Spinal cord (tissue), 9 donors: ENCODE measurements at regions not wholly inside any gene's neighbourhood (a gene's known extent, or its start where the extent isn't known, plus 50 kb on each side); places are given as distances from the start of the nearest gene placed in this dataset.

Experiments used
- DNase-seq, 6 donors: peaks; one replicate each; pipeline versions ENCODE4 v3.0.0 to v3.0.0-alpha.2; 2013 to 2015; ENCODE audit warnings: low spot score in 6 of 6, low read depth in 4 of 6
- H3K27ac ChIP-seq: one replicate; pipeline ENCODE4 v1.5.1; 2013; ENCODE audit warnings: low read depth, low read length, control low read depth
- H3K27me3 ChIP-seq: one replicate; pipeline ENCODE4 v1.6.1; 2013; ENCODE audit warnings: low read length; ENCODE audit not compliant: control insufficient read depth, insufficient read depth
- H3K36me3 ChIP-seq: one replicate; pipeline ENCODE4 v1.6.1; 2013; ENCODE audit warnings: low read length; ENCODE audit not compliant: control insufficient read depth, insufficient read depth
- H3K4me1 ChIP-seq: one replicate; pipeline ENCODE4 v1.6.1; 2013; ENCODE audit warnings: low read length; ENCODE audit not compliant: control insufficient read depth, insufficient read depth
- H3K4me3 ChIP-seq: one replicate; pipeline ENCODE4 v1.5.1; 2013; ENCODE audit warnings: low read depth, low read length, control low read depth
- H3K9me3 ChIP-seq: one replicate; pipeline ENCODE4 v1.6.1; 2013; ENCODE audit warnings: low read length; ENCODE audit not compliant: control insufficient read depth, insufficient read depth
- WGBS: methylation state at CpG from one replicate; pipeline ENCODE4 v1.1.5; 2013; ENCODE audit warnings: missing lambda C conversion rate; ENCODE audit not compliant: insufficient coverage; 5-methylcytosine and 5-hydroxymethylcytosine counted together
- donor health status: healthy.

DNA sequence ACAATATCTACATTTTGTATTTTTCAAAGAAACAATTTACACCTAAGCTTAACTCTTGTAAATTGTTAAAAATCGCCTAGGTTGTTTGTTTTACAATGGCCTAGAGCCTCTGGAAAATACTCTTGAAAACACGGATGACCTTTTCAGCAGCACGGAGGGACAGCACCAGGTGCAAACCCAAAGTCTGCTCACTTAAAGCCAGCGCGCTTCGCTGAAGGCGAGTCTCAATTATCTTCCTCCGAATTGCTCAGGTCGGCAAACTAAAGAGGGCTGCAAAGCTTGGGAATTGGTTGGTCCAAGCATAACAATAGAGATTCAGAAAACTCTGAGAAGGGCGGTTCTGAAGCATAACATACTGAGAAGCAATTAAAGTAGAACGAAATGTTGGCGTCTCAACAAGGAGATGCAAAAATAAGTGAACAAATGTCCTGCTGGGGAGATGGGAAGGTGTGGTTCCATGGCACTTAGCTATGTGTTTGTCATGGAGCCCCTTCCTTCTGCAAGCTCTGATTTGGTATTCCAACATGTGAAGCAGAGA is 139.9 kb upstream of the PITRM1 start:
- no peak overlapping the region for H3K27ac ChIP-seq
- 54% methylated on average over 12 of the region's 12 CpGs for WGBS

GRCh38 chr10:3310016-3310784 is 137.6 kb upstream of the PITRM1 start:
- Histone ChIP-seq H3K27ac (no peak overlapping the region), H3K4me3 (no peak overlapping the region), H3K4me1 (no peaks in the 10 kb centered on the region), H3K27me3 (no peaks in the 10 kb centered on the region), H3K36me3 (no peaks in the 10 kb centered on the region), H3K9me3 (no peaks in the 10 kb centered on the region)
- peak in 2 of 6 donors; percentile 44 to 58 for DNase-seq
- no CpG with 5 or more reads among the region's 8 CpGs for WGBS

More for the DNA sequence above, 139.9 kb upstream of the PITRM1 start:
- no peak overlapping the region for H3K4me3 ChIP-seq
- H3K27me3 ChIP-seq: no peaks in the 10 kb centered on the region
- H3K4me1 ChIP-seq: no peaks in the 10 kb centered on the region
- no peaks in the 10 kb centered on the region for H3K9me3 ChIP-seq
- no peak for DNase-seq
- no peaks in the 10 kb centered on the region for H3K36me3 ChIP-seq

DNA sequence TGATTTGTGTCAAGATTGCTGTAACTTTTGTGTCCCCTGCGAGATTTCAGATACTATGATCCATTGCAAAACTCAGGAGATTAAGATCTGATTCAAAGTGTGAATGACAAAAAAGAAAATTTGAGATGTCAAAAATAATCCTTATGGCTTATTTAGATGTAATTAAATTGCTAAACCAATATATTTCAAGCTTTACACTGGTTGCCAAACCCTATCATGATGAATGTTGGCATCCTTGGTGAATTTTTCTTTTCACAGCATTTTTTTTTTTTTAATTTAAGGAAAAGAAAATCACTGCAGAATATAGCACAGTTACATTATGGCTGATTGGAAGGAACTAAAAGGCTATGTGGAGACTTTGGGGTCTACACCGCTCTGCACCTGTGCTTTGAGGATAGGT is 133.5 kb upstream of the PITRM1 start:
- peak in 1 of 6 donors; percentile 57 for DNase-seq
- WGBS: no CpG with 5 or more reads among the region's 2 CpGs

DNA sequence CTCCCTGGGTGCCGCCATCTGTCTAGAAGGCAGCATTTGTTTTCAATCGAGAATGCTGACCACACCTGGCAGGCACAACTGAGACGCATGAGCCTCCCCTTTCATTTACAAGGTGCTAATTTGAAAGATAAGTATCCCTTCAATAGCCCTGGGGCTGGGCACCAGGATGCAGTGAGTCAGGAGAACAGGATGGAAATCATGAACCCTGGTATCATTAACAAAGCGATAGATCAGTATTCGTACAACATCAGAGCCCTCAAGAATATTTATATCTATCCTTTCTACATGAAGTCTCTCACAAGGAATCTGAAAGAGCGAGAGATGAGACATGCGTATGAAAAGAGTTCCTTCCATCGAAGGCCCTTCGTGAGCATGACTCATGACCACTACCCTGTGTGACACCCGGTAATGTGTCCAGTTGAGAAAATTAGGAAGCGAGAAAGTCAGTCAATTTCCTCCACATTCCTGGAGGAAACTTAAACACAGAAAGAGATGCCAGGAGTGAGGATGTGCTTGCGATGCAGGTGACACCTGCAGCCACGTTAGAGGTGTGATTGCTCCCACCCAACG is 123.1 kb upstream of the PITRM1 start:
- H3K27ac ChIP-seq: no peak overlapping the region
- no peak for DNase-seq
- WGBS: 92% methylated on average over 9 of the region's 14 CpGs

More for the DNA sequence above, 133.5 kb upstream of the PITRM1 start:
- Histone ChIP-seq H3K27ac (no peak overlapping the region), H3K27me3 (no peaks in the 10 kb centered on the region), H3K9me3 (no peaks in the 10 kb centered on the region), H3K4me1 (no peaks in the 10 kb centered on the region), H3K36me3 (no peaks in the 10 kb centered on the region), H3K4me3 (no peak overlapping the region)

DNA sequence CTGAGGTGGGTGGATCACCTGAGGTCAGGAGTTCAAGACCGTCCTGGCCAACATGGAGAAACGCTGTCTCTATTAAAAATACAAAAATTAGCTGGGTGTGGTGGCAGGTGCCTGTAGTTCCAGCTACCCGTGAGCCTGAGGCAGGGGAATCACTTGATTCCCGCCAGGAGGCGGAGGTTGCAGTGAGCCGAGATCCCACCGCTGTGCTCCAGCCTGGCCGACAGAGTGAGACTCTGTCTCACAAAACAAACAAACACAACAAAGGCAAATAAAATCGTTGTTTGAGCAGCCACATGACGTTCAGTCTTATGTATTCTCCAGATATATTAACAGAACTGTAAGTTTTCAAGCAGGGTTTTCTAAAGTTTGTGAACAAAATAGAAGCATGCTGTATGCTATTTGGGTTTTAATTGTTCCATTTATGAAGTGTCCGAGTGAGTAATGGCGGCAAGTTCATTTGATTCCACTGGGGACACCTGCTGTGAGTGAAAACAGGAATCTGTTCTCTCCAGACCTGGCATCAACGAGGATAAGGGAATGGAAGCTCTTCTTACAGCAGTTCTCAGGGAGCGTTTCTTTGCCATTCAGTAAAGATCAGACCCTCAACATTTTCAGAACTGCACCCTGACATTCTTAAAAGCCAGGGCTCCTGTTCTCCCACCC is 122.5 kb upstream of the PITRM1 start:
- WGBS: 50% methylated on average over 6 of the region's 14 CpGs
- peak overlapping the region; percentile 40 for H3K27ac ChIP-seq
- DNase-seq: peak in 2 of 6 donors; percentile 41 to 51
- H3K36me3 ChIP-seq: no peaks in the 10 kb centered on the region
- H3K4me1 ChIP-seq: peaks cover 19% of the 10 kb centered on the region
- no peak overlapping the region for H3K4me3 ChIP-seq
- H3K27me3 ChIP-seq: no peaks in the 10 kb centered on the region
- H3K9me3 ChIP-seq: no peaks in the 10 kb centered on the region

More for the DNA sequence above, 123.1 kb upstream of the PITRM1 start:
- no peaks in the 10 kb centered on the region for H3K9me3 ChIP-seq
- no peaks in the 10 kb centered on the region for H3K36me3 ChIP-seq
- H3K4me1 ChIP-seq: peaks cover 19% of the 10 kb centered on the region
- no peak overlapping the region for H3K4me3 ChIP-seq
- no peaks in the 10 kb centered on the region for H3K27me3 ChIP-seq

GRCh38 chr10:3293581-3294431 is 121.2 kb upstream of the PITRM1 start:
- WGBS: 48% methylated on average over 17 of the region's 19 CpGs
- Histone ChIP-seq H3K27me3 (no peaks in the 10 kb centered on the region), H3K9me3 (no peaks in the 10 kb centered on the region), H3K36me3 (no peaks in the 10 kb centered on the region), H3K27ac (peak overlapping the region; percentile 58), H3K4me3 (no peak overlapping the region), H3K4me1 (peaks cover 19% of the 10 kb centered on the region)
- peak in 1 of 6 donors; percentile 62 for DNase-seq

DNA sequence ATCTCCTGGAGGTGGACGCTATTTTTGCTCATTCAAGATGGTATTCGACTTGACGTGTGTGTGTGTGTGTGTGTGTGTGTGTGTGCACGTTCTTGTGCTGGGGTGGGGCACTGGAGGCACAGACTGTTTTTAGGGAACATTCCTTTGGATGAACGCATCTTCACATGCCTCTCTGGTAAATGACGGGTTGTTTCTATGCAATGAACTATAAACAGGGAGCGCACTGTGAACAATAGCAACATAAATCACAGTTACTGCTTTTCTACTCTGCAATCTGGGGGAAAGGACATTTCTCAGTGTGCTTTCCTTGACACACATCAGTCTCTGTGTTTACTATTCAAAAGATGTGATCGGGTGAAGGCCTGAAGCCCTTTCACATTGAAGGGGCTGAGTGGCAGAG is 120.1 kb upstream of the PITRM1 start:
- no peak overlapping the region for H3K4me3 ChIP-seq
- DNase-seq: peak in 2 of 6 donors; percentile 71 to 81
- H3K27me3 ChIP-seq: no peaks in the 10 kb centered on the region
- H3K9me3 ChIP-seq: no peaks in the 10 kb centered on the region
- peaks cover 23% of the 10 kb centered on the region for H3K4me1 ChIP-seq
- WGBS: 38% methylated on average over 4 of the region's 8 CpGs
- no peaks in the 10 kb centered on the region for H3K36me3 ChIP-seq
- peak overlapping the region; percentile 79 for H3K27ac ChIP-seq

DNA sequence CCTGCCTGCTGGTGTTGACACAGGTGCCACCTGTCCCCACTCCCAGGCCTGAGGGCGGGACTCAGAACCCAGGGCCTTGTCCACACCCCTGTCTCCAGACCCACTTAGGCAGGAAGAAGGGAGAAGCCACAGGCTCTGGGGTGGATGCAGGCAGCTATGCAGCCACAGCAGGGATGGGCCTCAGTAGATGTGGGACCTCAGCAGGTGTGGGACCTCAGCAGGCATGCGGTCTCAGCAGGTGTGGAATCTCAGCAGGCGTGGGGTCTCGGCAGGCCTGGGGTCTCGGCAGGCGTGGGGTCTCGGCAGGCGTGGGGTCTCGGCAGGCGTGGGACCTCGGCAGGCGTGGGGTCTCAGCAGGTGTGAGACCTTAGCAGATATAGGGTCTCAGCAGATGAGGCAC is 118.0 kb upstream of the PITRM1 start:
- 79% methylated on average over 12 of the region's 12 CpGs for WGBS
- Histone ChIP-seq H3K27me3 (no peaks in the 10 kb centered on the region), H3K9me3 (no peaks in the 10 kb centered on the region), H3K27ac (no peak overlapping the region), H3K4me3 (no peak overlapping the region), H3K4me1 (peaks cover 23% of the 10 kb centered on the region), H3K36me3 (no peaks in the 10 kb centered on the region)
- no peak for DNase-seq
